WTC11 (cell line): ENCODE measurements at regions not wholly inside any gene's neighbourhood (a gene's known extent, or its start where the extent isn't known, plus 50 kb on each side); places are given as distances from the start of the nearest gene placed in this dataset.

Experiments
- ATAC-seq: fragments of 200-7000 bp; cut with Tn5 transposase; 2 replicates; pipeline ENCODE4 v1.10.0; 2021; ENCODE audit warnings: mild to moderate bottlenecking, moderate library complexity
- CTCF ChIA-PET: fragments of 300-600 bp; sonication (Branson Sonifier 250); formaldehyde crosslinking; loops from one replicate; lab custom pipeline; 2021; ENCODE audit warnings: antibody characterized with exemption; lab: Charles Lee
- POLR2A ChIA-PET: fragments of 350-600 bp; sonication (Branson Sonifier 250); formaldehyde crosslinking; loops from one replicate; lab custom pipeline; 2021; ENCODE audit warnings: antibody characterized with exemption; lab: Charles Lee
- DNase-seq: peaks from one replicate; pipeline ENCODE4 v3.0.0; 2021; ENCODE audit warnings: low spot score
- H3K27ac Mint-ChIP-seq: 2 replicates; pipeline ENCODE4 v1.8.0; 2021; ENCODE audit warnings: mixed read lengths
- H3K27me3 Mint-ChIP-seq: 2 replicates; pipeline ENCODE4 v1.8.0; 2021; ENCODE audit warnings: low read depth, mild to moderate bottlenecking, moderate library complexity, mixed read lengths
- H3K36me3 Mint-ChIP-seq: 2 replicates; pipeline ENCODE4 v1.8.0; 2021; ENCODE audit warnings: mixed read lengths
- H3K4me1 Mint-ChIP-seq: 2 replicates; pipeline ENCODE4 v1.8.0; 2022; ENCODE audit warnings: mixed read lengths
- H3K4me3 Mint-ChIP-seq: 2 replicates; pipeline ENCODE4 v1.8.0; 2021; ENCODE audit warnings: mild to moderate bottlenecking, moderate library complexity, mixed read lengths
- H3K9me3 Mint-ChIP-seq: 2 replicates; pipeline ENCODE4 v1.8.0; 2021; ENCODE audit warnings: mixed read lengths
- CREB1 ChIP-seq: sonication (generic); formaldehyde crosslinking; IDR thresholded peaks from 2 replicates; pipeline ENCODE4 v1.8.0; 2023; ENCODE audit warnings: mild to moderate bottlenecking, missing genetic modification reagents
- CTCF ChIP-seq: fragments of 200-600 bp; IDR thresholded peaks from 2 replicates; pipeline ENCODE4 v1.8.0; 2022; ENCODE audit warnings: antibody characterized with exemption
- E2F5 ChIP-seq: sonication (generic); formaldehyde crosslinking; IDR thresholded peaks from 2 replicates; pipeline ENCODE4 v1.8.1; 2022; ENCODE audit warnings: mild to moderate bottlenecking, moderate library complexity, missing genetic modification reagents
- EMX1 ChIP-seq: fragments of 250-450 bp; sonication (Bioruptor Pico); IDR thresholded peaks from 2 replicates; pipeline ENCODE4 v1.8.0; 2021; ENCODE audit warnings: mild to moderate bottlenecking
- FOXP1 ChIP-seq: sonication (generic); formaldehyde crosslinking; IDR thresholded peaks from 2 replicates; pipeline ENCODE4 v1.8.0; 2022; ENCODE audit warnings: missing genetic modification reagents, mild to moderate bottlenecking, moderate library complexity, borderline replicate concordance
- HMGA2 ChIP-seq: fragments of 250-450 bp; sonication (Bioruptor Pico); IDR thresholded peaks from 2 replicates; pipeline ENCODE4 v1.4.0; 2021; ENCODE audit warnings: mild to moderate bottlenecking, moderate library complexity
- IRF2 ChIP-seq: sonication (generic); formaldehyde crosslinking; IDR thresholded peaks from 2 replicates; pipeline ENCODE4 v1.8.0; 2022; ENCODE audit warnings: low read depth, missing genetic modification reagents, borderline replicate concordance
- MLX ChIP-seq: sonication (generic); formaldehyde crosslinking; IDR thresholded peaks from 2 replicates; pipeline ENCODE4 v1.8.1; 2023; ENCODE audit warnings: mild to moderate bottlenecking, missing genetic modification reagents, moderate library complexity
- RELA ChIP-seq: sonication (generic); formaldehyde crosslinking; IDR thresholded peaks from 2 replicates; pipeline ENCODE4 v1.8.1; 2022; ENCODE audit warnings: missing genetic modification reagents, mild to moderate bottlenecking, borderline replicate concordance
- ZNF121 ChIP-seq: sonication (generic); formaldehyde crosslinking; IDR thresholded peaks from 2 replicates; pipeline ENCODE4 v1.8.0; 2023; ENCODE audit warnings: missing genetic modification reagents
- ZNF416 ChIP-seq: fragments of 250-450 bp; sonication (Bioruptor Pico); IDR thresholded peaks from 2 replicates; pipeline ENCODE4 v1.9.0; 2021; ENCODE audit warnings: mild to moderate bottlenecking, inconsistent platforms
- ZSCAN18 ChIP-seq: fragments of 250-450 bp; sonication (Bioruptor Pico); IDR thresholded peaks from 2 replicates; pipeline ENCODE4 v2.1.2; 2022; ENCODE audit warnings: mild to moderate bottlenecking, moderate library complexity
- TF ChIP-seq, protein P1 (sequence below): sonication (generic); formaldehyde crosslinking; IDR thresholded peaks from 2 replicates; pipeline ENCODE4 v1.8.0; 2022; ENCODE audit warnings: mild to moderate bottlenecking, missing genetic modification reagents
- TF ChIP-seq, protein P2 (sequence below): sonication (generic); formaldehyde crosslinking; IDR thresholded peaks from 2 replicates; pipeline ENCODE4 v1.8.0; 2022; ENCODE audit warnings: mild to moderate bottlenecking, missing genetic modification reagents
- TF ChIP-seq, protein P3 (sequence below): sonication (generic); formaldehyde crosslinking; IDR thresholded peaks from 2 replicates; pipeline ENCODE4 v1.8.0; 2023; ENCODE audit warnings: missing genetic modification reagents

GRCh38 chr7:22025983-22026382 lies 80.3 kb upstream of the CDCA7L start (continued):
- TF ChIP-seq IRF2 (CRISPR knock-in tag) (no peak), EMX1 (no peak), FOXP1 (CRISPR knock-in tag) (no peak)
- TF ChIP-seq, protein P1, sequence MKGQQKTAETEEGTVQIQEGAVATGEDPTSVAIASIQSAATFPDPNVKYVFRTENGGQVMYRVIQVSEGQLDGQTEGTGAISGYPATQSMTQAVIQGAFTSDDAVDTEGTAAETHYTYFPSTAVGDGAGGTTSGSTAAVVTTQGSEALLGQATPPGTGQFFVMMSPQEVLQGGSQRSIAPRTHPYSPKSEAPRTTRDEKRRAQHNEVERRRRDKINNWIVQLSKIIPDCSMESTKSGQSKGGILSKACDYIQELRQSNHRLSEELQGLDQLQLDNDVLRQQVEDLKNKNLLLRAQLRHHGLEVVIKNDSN (CRISPR knock-in tag): no peak

- H3K36me3 Mint-ChIP-seq: peaks cover 20% of the 10 kb centered on the region
- H3K4me3 Mint-ChIP-seq: no peak overlapping the region
- no peak overlapping the region for H3K27ac Mint-ChIP-seq
- ATAC-seq (no peak), DNase-seq (no peak)
- peaks cover 34% of the 10 kb centered on the region for H3K9me3 Mint-ChIP-seq
- peaks cover 6% of the 10 kb centered on the region for H3K27me3 Mint-ChIP-seq
- TF ChIP-seq ZNF416 (CRISPR knock-in tag) (no peak), HMGA2 (CRISPR knock-in tag) (peak; percentile 97; the same call in 1 of the 2 replicates), CREB1 (CRISPR knock-in tag) (no peak), FOXP1 (CRISPR knock-in tag) (no peak)
- CTCF ChIA-PET: interaction anchor here (0.8 kb wide), 1 partner anchor 58 kb away, joined by 4 read pairs; no protein-coding TSS in a partner anchor
- no peaks in the 10 kb centered on the region for H3K4me1 Mint-ChIP-seq
- POLR2A ChIA-PET: interaction anchor here (0.6 kb wide), 1 partner anchor 12 kb away, joined by 3 read pairs; no protein-coding TSS in a partner anchor
These were observed 79.4 kb upstream of the CDCA7L start for GRCh38 chr7:22025075-22025474.

GRCh38 chr7:22019931-22020330 lies 74.2 kb upstream of the CDCA7L start:
- TF ChIP-seq MLX (CRISPR knock-in tag) (no peak), E2F5 (CRISPR knock-in tag) (no peak), ZNF121 (CRISPR knock-in tag) (no peak), RELA (CRISPR knock-in tag) (no peak), ZSCAN18 (CRISPR knock-in tag) (no peak), CTCF (no peak)
- TF ChIP-seq, protein P2, sequence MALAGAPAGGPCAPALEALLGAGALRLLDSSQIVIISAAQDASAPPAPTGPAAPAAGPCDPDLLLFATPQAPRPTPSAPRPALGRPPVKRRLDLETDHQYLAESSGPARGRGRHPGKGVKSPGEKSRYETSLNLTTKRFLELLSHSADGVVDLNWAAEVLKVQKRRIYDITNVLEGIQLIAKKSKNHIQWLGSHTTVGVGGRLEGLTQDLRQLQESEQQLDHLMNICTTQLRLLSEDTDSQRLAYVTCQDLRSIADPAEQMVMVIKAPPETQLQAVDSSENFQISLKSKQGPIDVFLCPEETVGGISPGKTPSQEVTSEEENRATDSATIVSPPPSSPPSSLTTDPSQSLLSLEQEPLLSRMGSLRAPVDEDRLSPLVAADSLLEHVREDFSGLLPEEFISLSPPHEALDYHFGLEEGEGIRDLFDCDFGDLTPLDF: no peak
- TF ChIP-seq, protein P3, sequence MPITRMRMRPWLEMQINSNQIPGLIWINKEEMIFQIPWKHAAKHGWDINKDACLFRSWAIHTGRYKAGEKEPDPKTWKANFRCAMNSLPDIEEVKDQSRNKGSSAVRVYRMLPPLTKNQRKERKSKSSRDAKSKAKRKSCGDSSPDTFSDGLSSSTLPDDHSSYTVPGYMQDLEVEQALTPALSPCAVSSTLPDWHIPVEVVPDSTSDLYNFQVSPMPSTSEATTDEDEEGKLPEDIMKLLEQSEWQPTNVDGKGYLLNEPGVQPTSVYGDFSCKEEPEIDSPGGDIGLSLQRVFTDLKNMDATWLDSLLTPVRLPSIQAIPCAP: no peak
- DNase-seq (no peak), ATAC-seq (no peak)
- Mint-ChIP-seq H3K4me1 (no peaks in the 10 kb centered on the region), H3K4me3 (no peak overlapping the region), H3K9me3 (peaks cover 11% of the 10 kb centered on the region), H3K27me3 (no peaks in the 10 kb centered on the region), H3K27ac (no peak overlapping the region), H3K36me3 (no peaks in the 10 kb centered on the region)
- ChIA-PET CTCF (no interaction called here), POLR2A (no interaction called here)
